Chondrocyte (in vitro differentiated cells): ENCODE measurements at regions not wholly inside any gene's neighbourhood (a gene's known extent, or its start where the extent isn't known, plus 50 kb on each side); places are given as distances from the start of the nearest gene placed in this dataset.

Experiments used
- DNase-seq: peaks from one replicate; pipeline ENCODE4 v3.0.0; 2021; ENCODE audit warnings: mixed read lengths, low spot score
- H3K27ac Mint-ChIP-seq: one replicate; pipeline ENCODE4 v1.8.0; 2021; ENCODE audit warnings: mild to moderate bottlenecking, moderate library complexity, mixed read lengths; ENCODE audit not compliant: unreplicated experiment
- H3K27me3 Mint-ChIP-seq: 2 replicates; pipeline ENCODE4 v1.8.0; 2021; ENCODE audit warnings: low read depth, mixed read lengths
- H3K36me3 Mint-ChIP-seq: 2 replicates; pipeline ENCODE4 v1.8.0; 2021; ENCODE audit warnings: low read depth, mixed read lengths
- H3K4me1 Mint-ChIP-seq: 2 replicates; pipeline ENCODE4 v1.8.0; 2021; ENCODE audit warnings: low read depth, mild to moderate bottlenecking, mixed read lengths
- H3K4me3 Mint-ChIP-seq: one replicate; pipeline ENCODE4 v1.8.0; 2021; ENCODE audit warnings: mild to moderate bottlenecking, moderate library complexity, mixed read lengths; ENCODE audit not compliant: unreplicated experiment
- H3K9me3 Mint-ChIP-seq: 2 replicates; pipeline ENCODE4 v1.8.0; 2021; ENCODE audit warnings: low read depth, mixed read lengths
- TF ChIP-seq, protein P1 (sequence below): fragments of 200-600 bp; sonication (generic); IDR thresholded peaks from 2 replicates; pipeline ENCODE4 v1.5.0; 2021; ENCODE audit warnings: antibody characterized with exemption, mild to moderate bottlenecking, moderate library complexity

GRCh38 chr12:105559310-105559709 lies 228.8 kb downstream of the C12orf75 start:
- Mint-ChIP-seq H3K27ac (no peak overlapping the region), H3K4me1 (peaks cover 39% of the 10 kb centered on the region), H3K9me3 (no peaks in the 10 kb centered on the region), H3K4me3 (no peak overlapping the region), H3K36me3 (no peaks in the 10 kb centered on the region), H3K27me3 (no peaks in the 10 kb centered on the region)
- DNase-seq, result no peak
- TF ChIP-seq, protein P1, sequence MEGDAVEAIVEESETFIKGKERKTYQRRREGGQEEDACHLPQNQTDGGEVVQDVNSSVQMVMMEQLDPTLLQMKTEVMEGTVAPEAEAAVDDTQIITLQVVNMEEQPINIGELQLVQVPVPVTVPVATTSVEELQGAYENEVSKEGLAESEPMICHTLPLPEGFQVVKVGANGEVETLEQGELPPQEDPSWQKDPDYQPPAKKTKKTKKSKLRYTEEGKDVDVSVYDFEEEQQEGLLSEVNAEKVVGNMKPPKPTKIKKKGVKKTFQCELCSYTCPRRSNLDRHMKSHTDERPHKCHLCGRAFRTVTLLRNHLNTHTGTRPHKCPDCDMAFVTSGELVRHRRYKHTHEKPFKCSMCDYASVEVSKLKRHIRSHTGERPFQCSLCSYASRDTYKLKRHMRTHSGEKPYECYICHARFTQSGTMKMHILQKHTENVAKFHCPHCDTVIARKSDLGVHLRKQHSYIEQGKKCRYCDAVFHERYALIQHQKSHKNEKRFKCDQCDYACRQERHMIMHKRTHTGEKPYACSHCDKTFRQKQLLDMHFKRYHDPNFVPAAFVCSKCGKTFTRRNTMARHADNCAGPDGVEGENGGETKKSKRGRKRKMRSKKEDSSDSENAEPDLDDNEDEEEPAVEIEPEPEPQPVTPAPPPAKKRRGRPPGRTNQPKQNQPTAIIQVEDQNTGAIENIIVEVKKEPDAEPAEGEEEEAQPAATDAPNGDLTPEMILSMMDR, result no peak

DNA sequence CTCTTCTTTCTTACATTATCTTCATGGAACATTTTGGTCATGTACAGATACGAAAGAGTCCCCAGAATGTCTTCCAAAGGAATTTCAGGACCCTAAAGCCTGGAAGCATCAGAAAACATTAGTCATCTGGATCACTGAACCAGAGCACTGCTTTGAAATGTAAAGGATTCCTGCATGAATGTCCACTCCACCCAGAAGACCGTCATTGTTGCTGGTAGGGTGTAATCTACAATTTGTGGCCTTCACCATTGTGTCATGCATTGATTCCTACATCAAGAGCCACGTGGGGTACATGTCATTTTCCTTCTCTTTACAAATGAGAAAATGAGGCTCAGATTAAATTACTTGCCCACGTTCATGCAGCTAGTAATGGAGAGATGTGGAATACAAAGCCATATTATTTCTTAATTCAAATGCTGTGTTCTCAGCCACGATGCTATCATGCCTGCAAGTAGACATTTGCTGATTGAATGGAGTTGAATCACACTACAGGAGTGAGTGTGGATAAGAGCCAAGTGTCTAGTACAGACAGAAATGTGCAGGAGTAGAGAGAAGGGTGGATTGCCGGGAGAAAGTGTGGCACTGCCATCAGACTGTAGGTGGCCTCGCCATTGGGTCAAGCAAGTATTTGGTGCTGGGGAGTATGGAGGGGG lies 231.2 kb downstream of the C12orf75 start:
- no peaks in the 10 kb centered on the region for H3K36me3 Mint-ChIP-seq
- TF ChIP-seq, protein P1, result peak; percentile 70
- no peak for DNase-seq
- H3K27me3 Mint-ChIP-seq, result no peaks in the 10 kb centered on the region
- peaks cover 34% of the 10 kb centered on the region for H3K4me1 Mint-ChIP-seq
- H3K27ac Mint-ChIP-seq, result peak overlapping the region; percentile 98
- H3K9me3 Mint-ChIP-seq, result no peaks in the 10 kb centered on the region
- peak overlapping the region; percentile 67 for H3K4me3 Mint-ChIP-seq

- H3K4me3 Mint-ChIP-seq, result peak overlapping the region; percentile 67
- TF ChIP-seq, protein P1, result peak; percentile 28
- no peak for DNase-seq
- H3K36me3 Mint-ChIP-seq, result peaks cover under 1% of the 10 kb centered on the region
- peak overlapping the region; percentile 98 for H3K27ac Mint-ChIP-seq
- no peaks in the 10 kb centered on the region for H3K27me3 Mint-ChIP-seq
- no peaks in the 10 kb centered on the region for H3K9me3 Mint-ChIP-seq
- peaks cover 34% of the 10 kb centered on the region for H3K4me1 Mint-ChIP-seq
Observed at GRCh38 chr12:105562199-105562971, 231.9 kb downstream of the C12orf75 start.

DNA sequence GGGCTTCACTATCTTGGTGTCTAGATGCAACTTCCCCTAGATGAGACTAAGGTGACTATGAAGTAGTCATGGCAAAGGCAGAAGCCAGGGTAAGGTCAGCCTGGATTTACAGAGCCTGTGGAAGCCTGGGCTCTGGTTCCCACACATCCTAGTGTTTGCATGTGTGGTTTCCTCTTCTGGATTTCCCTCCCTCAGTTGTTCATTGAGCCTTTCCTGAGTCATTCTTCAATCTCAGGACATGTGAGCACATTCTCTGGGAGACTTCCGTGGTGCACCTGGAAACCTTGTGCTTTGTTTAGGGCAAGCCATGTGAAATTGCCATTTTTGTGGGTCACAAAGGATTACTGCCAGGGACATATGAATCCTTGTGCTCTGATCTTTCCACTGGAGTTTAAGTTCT lies 236.6 kb downstream of the C12orf75 start:
- Mint-ChIP-seq H3K27me3 (no peaks in the 10 kb centered on the region), H3K4me3 (no peak overlapping the region), H3K27ac (no peak overlapping the region), H3K4me1 (peaks cover 16% of the 10 kb centered on the region), H3K9me3 (no peaks in the 10 kb centered on the region), H3K36me3 (peaks cover 4% of the 10 kb centered on the region)
- no peak for DNase-seq
- TF ChIP-seq, protein P1, result no peak

GRCh38 chr12:105569886-105570285 lies 239.4 kb downstream of the C12orf75 start:
- DNase-seq, result no peak
- Mint-ChIP-seq H3K4me1 (peaks cover 13% of the 10 kb centered on the region), H3K9me3 (peaks cover 3% of the 10 kb centered on the region), H3K36me3 (peaks cover 4% of the 10 kb centered on the region), H3K4me3 (no peak overlapping the region), H3K27ac (no peak overlapping the region), H3K27me3 (no peaks in the 10 kb centered on the region)
- TF ChIP-seq, protein P1, result no peak
